Cardiac muscle cell (in vitro differentiated cells and primary cell): ENCODE measurements at regions not wholly inside any gene's neighbourhood (a gene's known extent, or its start where the extent isn't known, plus 50 kb on each side); places are given as distances from the start of the nearest gene placed in this dataset.
"Not testable (repeated sequence)": the region's sequence is repeated elsewhere in the genome, so short reads cannot be mapped to it uniquely, and the experiment has no call there.

Experiments
- DNase-seq, 2 donors: peaks; one replicate each; pipeline versions ENCODE4 v3.0.0 to v3.0.0-alpha.2; 2010 to 2017; ENCODE audit warnings: low read depth in 1 of 2, low spot score in 1 of 2
- H3K27ac ChIP-seq: fragments of 200-600 bp; sonication (generic); 2 replicates; pipeline ENCODE4 v1.5.1; 2016
- H3K27me3 ChIP-seq: fragments of 200-600 bp; sonication (generic); 2 replicates; pipeline ENCODE4 v1.6.0; 2016; ENCODE audit warnings: control low read depth
- H3K36me3 ChIP-seq: fragments of 200-600 bp; sonication (generic); 2 replicates; pipeline ENCODE4 v1.5.1; 2016; ENCODE audit warnings: control low read depth
- H3K4me1 ChIP-seq: fragments of 200-600 bp; sonication (generic); 2 replicates; pipeline ENCODE4 v1.8.1; 2017; ENCODE audit warnings: low read depth, mild to moderate bottlenecking, mixed run types
- H3K4me3 ChIP-seq: fragments of 200-600 bp; sonication (generic); 2 replicates; pipeline ENCODE4 v1.5.1; 2016; ENCODE audit warnings: mild to moderate bottlenecking
- H3K9me3 ChIP-seq: fragments of 200-600 bp; sonication (generic); 2 replicates; pipeline ENCODE4 v1.5.1; 2017; ENCODE audit warnings: low read depth, mild to moderate bottlenecking, control low read depth
- TF ChIP-seq, protein P1 (sequence below): IDR thresholded peaks from 2 replicates; pipeline ENCODE4 v1.5.1; 2012; ENCODE audit warnings: low read depth, mild to moderate bottlenecking, low read length

- peak in 1 of 2 donors; percentile 0 for DNase-seq
- Histone ChIP-seq H3K36me3 (no peaks in the 10 kb centered on the region), H3K4me1 (no peaks in the 10 kb centered on the region), H3K4me3 (no peak overlapping the region), H3K27ac (no peak overlapping the region), H3K9me3 (no peaks in the 10 kb centered on the region), H3K27me3 (peaks cover 64% of the 10 kb centered on the region)
- TF ChIP-seq, protein P1, sequence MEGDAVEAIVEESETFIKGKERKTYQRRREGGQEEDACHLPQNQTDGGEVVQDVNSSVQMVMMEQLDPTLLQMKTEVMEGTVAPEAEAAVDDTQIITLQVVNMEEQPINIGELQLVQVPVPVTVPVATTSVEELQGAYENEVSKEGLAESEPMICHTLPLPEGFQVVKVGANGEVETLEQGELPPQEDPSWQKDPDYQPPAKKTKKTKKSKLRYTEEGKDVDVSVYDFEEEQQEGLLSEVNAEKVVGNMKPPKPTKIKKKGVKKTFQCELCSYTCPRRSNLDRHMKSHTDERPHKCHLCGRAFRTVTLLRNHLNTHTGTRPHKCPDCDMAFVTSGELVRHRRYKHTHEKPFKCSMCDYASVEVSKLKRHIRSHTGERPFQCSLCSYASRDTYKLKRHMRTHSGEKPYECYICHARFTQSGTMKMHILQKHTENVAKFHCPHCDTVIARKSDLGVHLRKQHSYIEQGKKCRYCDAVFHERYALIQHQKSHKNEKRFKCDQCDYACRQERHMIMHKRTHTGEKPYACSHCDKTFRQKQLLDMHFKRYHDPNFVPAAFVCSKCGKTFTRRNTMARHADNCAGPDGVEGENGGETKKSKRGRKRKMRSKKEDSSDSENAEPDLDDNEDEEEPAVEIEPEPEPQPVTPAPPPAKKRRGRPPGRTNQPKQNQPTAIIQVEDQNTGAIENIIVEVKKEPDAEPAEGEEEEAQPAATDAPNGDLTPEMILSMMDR = no peak
These were observed 62.4 kb downstream of the CRYBB2 start for GRCh38 chr22:25281675-25282345.

- Histone ChIP-seq H3K4me1 (no peaks in the 10 kb centered on the region), H3K9me3 (no peaks in the 10 kb centered on the region), H3K27me3 (peaks cover 64% of the 10 kb centered on the region), H3K4me3 (peak overlapping the region; percentile 49), H3K27ac (no peak overlapping the region), H3K36me3 (no peaks in the 10 kb centered on the region)
- peak in 1 of 2 donors; percentile 0 for DNase-seq
- TF ChIP-seq, protein P1 = no peak
These were observed 62.9 kb downstream of the CRYBB2 start for GRCh38 chr22:25282346-25282670.

DNA sequence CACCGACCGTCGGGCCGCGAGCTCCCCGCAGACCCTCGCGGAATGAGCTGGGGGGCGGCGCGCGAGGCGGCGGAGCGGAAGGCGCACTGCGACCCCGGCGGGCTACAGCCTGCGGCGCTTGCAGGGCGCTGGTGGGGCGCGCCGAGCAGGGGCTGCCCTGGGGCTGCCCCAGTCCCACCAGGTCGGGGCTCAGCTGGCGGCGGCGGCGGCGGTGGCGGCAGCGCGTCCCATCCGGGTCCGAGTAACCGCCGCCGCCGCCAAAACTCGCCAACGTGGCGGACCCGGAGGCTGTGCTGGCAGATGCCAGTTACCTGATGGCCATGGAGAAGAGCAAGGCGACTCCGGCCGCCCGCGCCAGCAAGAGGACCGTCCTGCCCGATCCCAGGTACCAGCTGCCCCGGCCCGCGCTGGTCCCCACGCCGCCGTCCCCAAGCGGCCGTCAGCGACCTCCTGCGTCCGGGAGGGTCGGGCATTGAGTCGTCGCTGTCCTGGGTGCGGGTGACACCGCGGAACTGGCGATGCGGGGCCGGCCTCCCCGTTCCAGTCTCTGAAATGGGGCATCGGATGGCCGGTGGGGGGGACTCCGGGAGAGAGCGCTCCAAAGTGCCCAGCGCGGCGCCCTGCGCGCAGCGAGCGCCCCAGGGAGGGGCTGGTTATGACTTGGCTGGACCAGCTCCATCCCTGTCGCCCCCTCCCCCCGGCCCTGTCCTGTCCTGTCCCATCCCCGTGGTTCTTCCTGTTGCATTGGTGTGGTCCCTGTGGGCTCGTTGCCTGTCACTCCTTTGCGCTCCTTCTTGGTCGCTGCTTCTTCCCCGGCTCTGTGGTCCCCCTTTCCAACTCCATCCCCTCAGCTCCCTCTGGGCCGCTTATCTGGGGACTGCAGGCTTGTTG lies 63.5 kb downstream of the CRYBB2 start:
- no peaks in the 10 kb centered on the region for H3K36me3 ChIP-seq
- no peak overlapping the region for H3K27ac ChIP-seq
- TF ChIP-seq, protein P1 = no peak
- peak overlapping the region; percentile 49 for H3K4me3 ChIP-seq
- no peaks in the 10 kb centered on the region for H3K9me3 ChIP-seq
- peak in 1 of 2 donors; percentile 29 for DNase-seq
- no peaks in the 10 kb centered on the region for H3K4me1 ChIP-seq
- peaks cover 64% of the 10 kb centered on the region for H3K27me3 ChIP-seq

DNA sequence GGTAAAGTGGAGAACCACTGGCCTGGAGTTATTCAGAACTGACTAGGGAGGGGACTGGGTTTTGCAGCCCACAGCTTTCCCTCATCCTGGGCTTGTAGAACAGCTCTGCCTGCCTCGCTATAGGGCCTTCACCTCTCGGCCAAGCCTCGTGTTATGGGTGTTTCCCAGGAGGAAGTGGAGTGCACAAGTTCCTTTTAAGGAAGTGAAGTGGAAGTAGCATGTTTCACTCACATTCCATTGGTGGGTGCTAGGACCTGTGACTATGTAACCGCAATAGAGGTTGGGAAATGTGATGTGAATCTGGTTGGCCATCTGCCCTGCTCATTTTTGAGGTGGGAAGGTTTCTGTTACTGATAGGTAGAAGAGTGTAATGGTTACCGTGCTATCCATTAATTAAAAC lies 69.0 kb downstream of the CRYBB2 start:
- H3K9me3 ChIP-seq, DNase-seq, H3K36me3 ChIP-seq, H3K4me1 ChIP-seq, H3K4me3 ChIP-seq, H3K27ac ChIP-seq: not testable (repeated sequence)
- peaks cover 18% of the 10 kb centered on the region for H3K27me3 ChIP-seq

DNA sequence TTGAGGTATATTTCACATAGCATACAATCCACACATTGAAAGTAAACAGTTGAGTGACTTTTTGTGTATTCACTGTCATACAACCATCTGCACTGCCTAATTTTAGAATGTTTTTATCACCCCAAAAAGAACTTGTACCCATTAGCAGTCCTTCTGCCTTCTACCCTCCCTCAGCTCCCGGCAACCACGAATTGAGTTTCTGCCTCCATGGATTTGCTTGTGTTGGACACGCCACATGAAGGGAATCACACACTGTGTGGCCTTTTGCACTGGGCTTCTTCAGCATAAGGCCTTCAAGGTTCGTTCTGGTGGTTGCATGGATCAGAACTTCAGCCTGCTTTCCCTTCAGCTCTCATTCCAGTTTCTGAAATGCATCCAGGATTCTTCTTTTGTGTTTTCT lies 82.5 kb downstream of the CRYBB2 start:
- not testable (repeated sequence) for H3K9me3 ChIP-seq, H3K4me1 ChIP-seq, DNase-seq, H3K4me3 ChIP-seq, H3K36me3 ChIP-seq, H3K27ac ChIP-seq, H3K27me3 ChIP-seq

GRCh38 chr22:25309586-25309985 lies 90.1 kb downstream of the CRYBB2 start:
- not testable (repeated sequence) for H3K4me1 ChIP-seq, H3K9me3 ChIP-seq, DNase-seq, H3K27me3 ChIP-seq, H3K27ac ChIP-seq, H3K4me3 ChIP-seq, H3K36me3 ChIP-seq

DNA sequence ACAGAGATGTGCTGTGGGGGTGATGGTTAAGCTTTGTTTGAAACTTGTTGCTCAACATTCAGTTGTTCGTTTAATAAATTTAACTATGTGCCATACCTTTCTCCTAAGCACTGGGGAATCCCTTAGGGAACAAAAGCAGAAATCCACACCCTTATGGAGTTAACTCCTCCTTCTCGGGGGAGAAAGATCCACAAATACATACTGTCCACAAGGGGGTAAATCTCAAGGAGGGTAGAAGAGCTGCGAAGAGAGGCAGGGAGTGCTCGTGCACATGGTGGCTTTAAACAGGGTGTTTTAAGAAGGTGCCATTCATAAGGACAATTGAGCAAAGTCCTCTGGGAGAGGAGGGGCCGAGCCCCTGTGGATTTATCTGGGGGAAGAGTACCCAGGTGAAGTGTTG lies 92.5 kb downstream of the CRYBB2 start:
- H3K9me3 ChIP-seq, DNase-seq, H3K36me3 ChIP-seq, H3K4me1 ChIP-seq, H3K27ac ChIP-seq, H3K4me3 ChIP-seq, H3K27me3 ChIP-seq: not testable (repeated sequence)
